ENCODE measurements at regions not wholly inside any gene's neighbourhood (a gene's known extent, or its start where the extent isn't known, plus 50 kb on each side); places are given as distances from the start of the nearest gene placed in this dataset.

DNA sequence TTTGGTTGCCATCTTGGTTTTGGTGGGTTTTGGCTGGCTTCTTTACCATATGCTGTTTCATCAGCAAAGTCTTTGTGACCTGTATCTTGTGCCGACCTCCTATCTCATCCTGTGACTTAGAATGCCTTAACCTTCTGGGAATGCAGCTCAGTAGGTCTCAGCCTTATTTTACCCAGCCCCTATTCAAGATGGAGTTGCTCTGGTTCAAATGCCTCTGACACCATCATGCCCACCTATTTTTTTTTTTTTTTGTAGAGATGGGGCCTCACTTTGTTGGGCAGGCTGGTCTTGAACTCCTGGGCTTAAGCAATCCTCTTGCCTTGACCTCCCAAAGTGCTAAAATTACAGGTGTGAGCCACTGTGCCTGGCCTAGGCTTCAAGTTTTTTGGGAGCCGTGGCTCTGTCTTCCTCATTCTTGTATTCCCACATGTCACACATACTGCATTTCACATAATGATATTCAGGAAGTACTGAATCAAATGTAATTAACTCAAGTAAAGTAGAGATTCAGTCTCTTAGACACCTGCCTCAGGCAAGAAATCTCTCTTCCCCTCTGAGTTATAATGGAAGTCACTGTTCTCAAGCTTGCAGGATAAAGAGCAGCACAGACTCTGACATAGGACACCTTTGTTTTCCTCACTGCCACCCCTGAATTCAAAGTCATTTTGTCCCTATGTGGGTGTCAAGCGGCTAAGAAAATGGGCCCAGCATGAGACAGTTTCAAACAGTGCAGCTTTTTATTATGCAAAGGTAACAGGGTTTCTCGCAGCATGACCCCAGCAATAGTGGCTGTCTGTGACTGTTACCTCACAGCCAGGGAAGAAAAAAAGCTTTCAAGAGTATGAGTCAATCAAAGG lies 159.0 kb downstream of the PTPN11 start:
- H3K27ac ChIP-seq (ENCODE audit: low read depth, low read length): no peak overlapping the region
- no peak overlapping the region for H3K4me2 ChIP-seq (ENCODE audit: low read length)

More for the DNA sequence above, 159.0 kb downstream of the PTPN11 start:
- no TSS peak for BruUV-seq (replicated peaks)
- POLR2A ChIA-PET: no interaction called here
- Histone ChIP-seq H3K4me1 (ENCODE audit: control insufficient read depth in 1 of 2, insufficient read depth in 2 of 2, low read length in 2 of 2) (no peaks in the 10 kb centered on the region), H4K20me1 (ENCODE audit: insufficient read depth) (no peaks in the 10 kb centered on the region), H3K36me3 (ENCODE audit: control insufficient read depth in 1 of 2, insufficient read depth in 2 of 2, low read length in 2 of 2) (no peaks in the 10 kb centered on the region), H3K9me2 (ENCODE audit: insufficient read depth) (no peaks in the 10 kb centered on the region), H3K27me3 (ENCODE audit: insufficient read depth, low read length) (peaks cover 8% of the 10 kb centered on the region; the same call in 1 of the 2 replicates), H3K9ac (ENCODE audit: low read length) (no peak overlapping the region), H3K79me2 (ENCODE audit: insufficient read depth, low read length) (no peaks in the 10 kb centered on the region), H3K4me3 (replicated peaks in 1 of 2; ENCODE audit: low read depth in 1 of 2, low read length in 2 of 2) (no peak overlapping the region), H2AFZ (ENCODE audit: low read depth, low read length, poor library complexity, severe bottlenecking) (no peak overlapping the region), H3K9me3 (ENCODE audit: control insufficient read depth in 1 of 2, insufficient read depth in 1 of 2, low read depth in 1 of 2, low read length in 2 of 2) (no peaks in the 10 kb centered on the region)
- RAD21 ChIA-PET (ENCODE audit: low non-redundant PET in 1 of 2, low total read pairs in 2 of 2, uncharacterized antibody in 2 of 2, unreplicated experiment in 2 of 2): no interaction called here
- DNase-seq (ENCODE audit: low read depth, low spot score) (no peak), ATAC-seq (no peak)
- intact Hi-C loops (cut with micrococcal nuclease): no loop called here
- TF ChIP-seq, protein P1, sequence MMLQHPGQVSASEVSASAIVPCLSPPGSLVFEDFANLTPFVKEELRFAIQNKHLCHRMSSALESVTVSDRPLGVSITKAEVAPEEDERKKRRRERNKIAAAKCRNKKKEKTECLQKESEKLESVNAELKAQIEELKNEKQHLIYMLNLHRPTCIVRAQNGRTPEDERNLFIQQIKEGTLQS (IDR thresholded peaks at IDR 0.05): no peak
- no peak for TF ChIP-seq EZH2 (IDR thresholded peaks at IDR 0.05)
- no peak for TF ChIP-seq EGR1 (IDR thresholded peaks at IDR 0.05; ENCODE audit: low read depth)
- no peak for TF ChIP-seq CBX3 (IDR thresholded peaks at IDR 0.05; ENCODE audit: low read depth)
- TF ChIP-seq SIN3A (IDR thresholded peaks at IDR 0.05; ENCODE audit: low read depth): no peak
- TF ChIP-seq SRF (IDR thresholded peaks at IDR 0.05; ENCODE audit: low read depth): no peak
- no peak for TF ChIP-seq ZFX (IDR thresholded peaks at IDR 0.05)
- TF ChIP-seq POLR2A (IDR thresholded peaks at IDR 0.05; ENCODE audit: borderline replicate concordance, extremely low read depth, insufficient read depth, insufficient read length): no peak
- TF ChIP-seq ZNF274 (IDR thresholded peaks at IDR 0.05; ENCODE audit: low read depth, low read length): no peak
- no peak for TF ChIP-seq POLR2AphosphoS5 (IDR thresholded peaks at IDR 0.05; ENCODE audit: low read depth, low read length)
- TF ChIP-seq, protein P2, sequence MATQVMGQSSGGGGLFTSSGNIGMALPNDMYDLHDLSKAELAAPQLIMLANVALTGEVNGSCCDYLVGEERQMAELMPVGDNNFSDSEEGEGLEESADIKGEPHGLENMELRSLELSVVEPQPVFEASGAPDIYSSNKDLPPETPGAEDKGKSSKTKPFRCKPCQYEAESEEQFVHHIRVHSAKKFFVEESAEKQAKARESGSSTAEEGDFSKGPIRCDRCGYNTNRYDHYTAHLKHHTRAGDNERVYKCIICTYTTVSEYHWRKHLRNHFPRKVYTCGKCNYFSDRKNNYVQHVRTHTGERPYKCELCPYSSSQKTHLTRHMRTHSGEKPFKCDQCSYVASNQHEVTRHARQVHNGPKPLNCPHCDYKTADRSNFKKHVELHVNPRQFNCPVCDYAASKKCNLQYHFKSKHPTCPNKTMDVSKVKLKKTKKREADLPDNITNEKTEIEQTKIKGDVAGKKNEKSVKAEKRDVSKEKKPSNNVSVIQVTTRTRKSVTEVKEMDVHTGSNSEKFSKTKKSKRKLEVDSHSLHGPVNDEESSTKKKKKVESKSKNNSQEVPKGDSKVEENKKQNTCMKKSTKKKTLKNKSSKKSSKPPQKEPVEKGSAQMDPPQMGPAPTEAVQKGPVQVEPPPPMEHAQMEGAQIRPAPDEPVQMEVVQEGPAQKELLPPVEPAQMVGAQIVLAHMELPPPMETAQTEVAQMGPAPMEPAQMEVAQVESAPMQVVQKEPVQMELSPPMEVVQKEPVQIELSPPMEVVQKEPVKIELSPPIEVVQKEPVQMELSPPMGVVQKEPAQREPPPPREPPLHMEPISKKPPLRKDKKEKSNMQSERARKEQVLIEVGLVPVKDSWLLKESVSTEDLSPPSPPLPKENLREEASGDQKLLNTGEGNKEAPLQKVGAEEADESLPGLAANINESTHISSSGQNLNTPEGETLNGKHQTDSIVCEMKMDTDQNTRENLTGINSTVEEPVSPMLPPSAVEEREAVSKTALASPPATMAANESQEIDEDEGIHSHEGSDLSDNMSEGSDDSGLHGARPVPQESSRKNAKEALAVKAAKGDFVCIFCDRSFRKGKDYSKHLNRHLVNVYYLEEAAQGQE (IDR thresholded peaks at IDR 0.05; ENCODE audit: low read depth): no peak
- TF ChIP-seq EZH2phosphoT487 (IDR thresholded peaks at IDR 0.05; ENCODE audit: borderline replicate concordance): no peak
- TF ChIP-seq, protein P3, sequence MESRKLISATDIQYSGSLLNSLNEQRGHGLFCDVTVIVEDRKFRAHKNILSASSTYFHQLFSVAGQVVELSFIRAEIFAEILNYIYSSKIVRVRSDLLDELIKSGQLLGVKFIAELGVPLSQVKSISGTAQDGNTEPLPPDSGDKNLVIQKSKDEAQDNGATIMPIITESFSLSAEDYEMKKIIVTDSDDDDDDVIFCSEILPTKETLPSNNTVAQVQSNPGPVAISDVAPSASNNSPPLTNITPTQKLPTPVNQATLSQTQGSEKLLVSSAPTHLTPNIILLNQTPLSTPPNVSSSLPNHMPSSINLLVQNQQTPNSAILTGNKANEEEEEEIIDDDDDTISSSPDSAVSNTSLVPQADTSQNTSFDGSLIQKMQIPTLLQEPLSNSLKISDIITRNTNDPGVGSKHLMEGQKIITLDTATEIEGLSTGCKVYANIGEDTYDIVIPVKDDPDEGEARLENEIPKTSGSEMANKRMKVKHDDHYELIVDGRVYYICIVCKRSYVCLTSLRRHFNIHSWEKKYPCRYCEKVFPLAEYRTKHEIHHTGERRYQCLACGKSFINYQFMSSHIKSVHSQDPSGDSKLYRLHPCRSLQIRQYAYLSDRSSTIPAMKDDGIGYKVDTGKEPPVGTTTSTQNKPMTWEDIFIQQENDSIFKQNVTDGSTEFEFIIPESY (IDR thresholded peaks at IDR 0.05; ENCODE audit: extremely low read depth, insufficient replicate concordance, low read length): no peak
- TF ChIP-seq, protein P4, sequence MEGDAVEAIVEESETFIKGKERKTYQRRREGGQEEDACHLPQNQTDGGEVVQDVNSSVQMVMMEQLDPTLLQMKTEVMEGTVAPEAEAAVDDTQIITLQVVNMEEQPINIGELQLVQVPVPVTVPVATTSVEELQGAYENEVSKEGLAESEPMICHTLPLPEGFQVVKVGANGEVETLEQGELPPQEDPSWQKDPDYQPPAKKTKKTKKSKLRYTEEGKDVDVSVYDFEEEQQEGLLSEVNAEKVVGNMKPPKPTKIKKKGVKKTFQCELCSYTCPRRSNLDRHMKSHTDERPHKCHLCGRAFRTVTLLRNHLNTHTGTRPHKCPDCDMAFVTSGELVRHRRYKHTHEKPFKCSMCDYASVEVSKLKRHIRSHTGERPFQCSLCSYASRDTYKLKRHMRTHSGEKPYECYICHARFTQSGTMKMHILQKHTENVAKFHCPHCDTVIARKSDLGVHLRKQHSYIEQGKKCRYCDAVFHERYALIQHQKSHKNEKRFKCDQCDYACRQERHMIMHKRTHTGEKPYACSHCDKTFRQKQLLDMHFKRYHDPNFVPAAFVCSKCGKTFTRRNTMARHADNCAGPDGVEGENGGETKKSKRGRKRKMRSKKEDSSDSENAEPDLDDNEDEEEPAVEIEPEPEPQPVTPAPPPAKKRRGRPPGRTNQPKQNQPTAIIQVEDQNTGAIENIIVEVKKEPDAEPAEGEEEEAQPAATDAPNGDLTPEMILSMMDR (IDR thresholded peaks at IDR 0.05 in 2 of 3, conservative IDR thresholded peaks at IDR 0.05 in 1 of 3; ENCODE audit: borderline replicate concordance in 1 of 3, insufficient read depth in 1 of 3, low read depth in 2 of 3, low read length in 2 of 3): no peak
- no peak for TF ChIP-seq SP1 (IDR thresholded peaks at IDR 0.05; ENCODE audit: low read depth)
- no peak for TF ChIP-seq ELF1 (IDR thresholded peaks at IDR 0.05; ENCODE audit: borderline replicate concordance, low read depth)
- CTCF ChIA-PET: no interaction called here
